ENCODE measurements at regions not wholly inside any gene's neighbourhood (a gene's known extent, or its start where the extent isn't known, plus 50 kb on each side); places are given as distances from the start of the nearest gene placed in this dataset.

DNA sequence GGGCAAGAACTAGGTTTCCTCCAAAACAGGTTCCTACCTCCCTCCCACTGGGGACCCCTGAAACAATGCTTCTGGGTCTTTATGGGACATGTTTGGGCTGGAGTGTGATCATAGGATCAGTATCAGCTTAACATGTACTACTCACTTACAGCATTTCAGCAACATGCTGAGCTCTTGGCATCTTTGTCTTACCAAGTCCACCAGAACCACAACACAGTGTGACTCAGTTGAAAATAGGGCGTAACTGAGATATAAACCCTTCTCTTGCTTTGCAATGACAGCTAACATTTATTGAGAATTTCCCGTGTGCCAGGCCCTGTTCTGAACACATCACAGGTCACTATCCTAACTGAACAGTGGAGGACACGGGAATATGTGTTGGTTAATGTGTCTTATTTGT is 218.5 kb upstream of the LNX1 start:
- no peak for DNase-seq

DNA sequence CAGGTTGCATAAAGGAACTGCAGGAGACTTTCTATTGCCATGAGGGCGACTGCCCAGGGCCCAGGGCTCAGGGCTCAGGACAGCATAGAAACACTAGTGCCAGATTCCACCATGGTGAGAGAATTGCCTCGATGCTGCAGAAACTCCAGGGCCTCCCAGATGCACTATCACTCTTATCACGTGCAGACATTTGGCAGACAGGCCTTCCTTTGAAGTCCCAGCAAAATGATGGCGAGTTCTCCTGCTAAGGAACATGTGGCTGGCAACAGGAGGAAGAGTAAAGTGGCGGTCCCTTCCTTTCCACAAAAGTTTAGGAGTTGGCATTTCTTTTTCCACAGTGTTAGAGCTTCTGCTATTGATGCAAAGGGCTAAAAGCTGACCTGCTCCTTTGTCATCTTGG is 214.0 kb upstream of the LNX1 start:
- DNase-seq, result no peak

DNA sequence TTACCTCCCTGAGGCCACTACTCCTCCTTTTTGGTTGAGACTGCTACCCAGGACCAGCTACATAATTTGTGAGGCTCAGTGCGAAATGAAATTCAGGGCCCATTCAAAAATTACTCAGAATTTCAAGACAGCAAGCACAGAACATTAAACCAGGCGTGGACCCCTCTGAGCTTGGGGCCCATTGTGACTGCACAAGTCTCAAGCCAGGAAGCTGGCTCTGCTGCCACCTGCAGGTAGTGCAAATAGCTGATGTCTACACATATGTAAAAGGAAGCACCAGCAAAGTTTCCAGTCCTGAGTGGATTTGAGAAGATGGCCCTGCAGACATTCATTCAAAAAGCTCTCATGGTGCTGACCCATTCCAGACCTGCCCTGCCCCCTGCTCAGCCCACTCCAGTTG is 213.4 kb upstream of the LNX1 start:
- DNase-seq, result peak; percentile 38 to 63

DNA sequence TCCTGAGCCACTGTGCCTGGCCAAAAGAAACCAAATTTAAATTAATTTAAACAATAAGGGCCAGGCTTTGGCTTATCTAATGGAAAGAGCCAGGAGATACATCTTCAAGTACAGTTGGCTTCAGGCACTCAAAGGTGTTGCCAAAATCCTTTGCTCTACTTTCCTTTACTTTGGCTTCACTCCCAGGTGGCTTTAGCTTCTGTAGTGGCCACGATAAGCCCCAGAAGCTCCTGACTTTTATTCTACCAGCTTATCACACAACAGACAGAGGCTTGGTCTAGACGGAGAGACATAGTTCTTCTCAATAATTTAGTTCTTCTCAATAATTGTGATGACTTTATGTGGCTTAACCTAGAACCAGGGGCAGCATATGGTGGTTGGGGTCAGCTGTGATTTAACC is 211.2 kb upstream of the LNX1 start:
- DNase-seq, result no peak

DNA sequence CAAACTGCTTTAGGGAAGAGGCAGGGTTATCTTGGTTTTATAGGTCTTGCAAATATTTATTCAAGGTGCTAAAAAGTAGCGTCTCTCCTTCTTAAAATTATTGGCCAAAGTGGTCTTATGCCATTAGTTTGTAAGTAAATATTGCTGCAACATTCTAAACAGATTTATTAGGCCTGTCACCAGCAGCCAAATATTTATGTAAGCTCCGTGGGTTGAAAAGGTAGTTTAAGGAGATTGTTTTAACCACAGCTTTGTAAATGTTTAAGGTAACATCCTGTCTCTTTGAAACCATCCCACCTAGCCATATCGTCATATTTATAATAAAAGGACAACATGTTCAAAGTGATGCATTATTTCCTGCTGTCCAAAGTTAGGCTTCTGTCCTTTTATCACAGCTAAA is 210.1 kb upstream of the LNX1 start:
- DNase-seq, result no peak

DNA sequence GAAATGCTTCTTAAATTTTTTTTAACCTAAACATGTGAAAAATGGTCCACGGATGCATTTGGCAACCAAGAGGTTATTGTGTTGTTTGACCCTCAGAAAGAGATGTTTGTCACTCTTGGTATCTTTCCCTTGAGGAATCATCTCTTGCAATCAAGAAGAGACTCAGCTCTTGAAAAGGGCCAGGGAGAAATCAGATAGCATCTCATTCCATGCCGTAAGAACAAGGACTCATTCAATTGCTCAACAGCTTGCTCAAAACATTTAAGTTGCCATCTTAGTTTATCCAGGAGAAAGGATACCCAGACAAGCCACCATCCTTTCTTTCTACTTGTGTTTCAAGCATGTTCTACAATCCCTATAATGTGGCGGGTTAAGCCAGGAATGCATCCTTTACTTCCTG is 209.5 kb upstream of the LNX1 start:
- DNase-seq, result no peak

DNA sequence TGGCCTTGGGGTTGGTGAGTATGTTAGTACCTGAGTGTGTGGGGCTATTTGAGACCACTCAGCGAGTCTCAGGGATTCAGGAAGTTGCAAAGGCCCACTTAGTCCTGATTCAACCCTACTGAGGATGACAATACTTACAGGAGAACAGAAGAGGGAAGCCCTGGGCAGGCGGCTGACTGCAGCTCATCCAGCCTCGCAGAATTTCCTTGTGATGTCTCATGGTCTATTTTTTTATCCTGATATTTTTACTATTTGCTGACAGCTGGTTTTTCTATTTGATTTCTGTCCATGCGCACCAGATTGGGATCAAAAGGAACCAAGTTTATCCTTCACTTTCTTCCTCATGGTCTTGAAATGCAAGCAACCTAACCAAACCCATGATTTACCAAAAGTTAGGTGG is 201.8 kb upstream of the LNX1 start:
- no peak for DNase-seq

DNA sequence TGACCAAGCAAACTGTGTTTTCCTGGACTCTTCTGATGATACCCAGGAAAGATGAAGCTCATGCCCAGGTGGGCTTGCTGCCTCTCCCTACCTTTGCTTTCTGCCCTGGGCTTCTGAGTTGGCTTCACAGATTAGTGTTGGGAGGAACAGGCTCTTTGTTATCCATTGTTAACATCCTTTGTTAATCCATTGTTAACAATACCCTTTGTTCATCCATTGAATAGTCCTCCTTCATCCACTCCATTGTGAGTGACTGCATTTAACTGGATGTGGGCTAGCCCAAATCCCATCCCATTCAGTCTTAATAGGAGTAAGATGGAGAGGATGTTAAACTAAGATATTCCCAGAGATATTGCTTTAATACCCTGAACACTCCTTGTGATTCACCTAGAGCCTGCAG is 199.0 kb upstream of the LNX1 start:
- DNase-seq, result no peak

DNA sequence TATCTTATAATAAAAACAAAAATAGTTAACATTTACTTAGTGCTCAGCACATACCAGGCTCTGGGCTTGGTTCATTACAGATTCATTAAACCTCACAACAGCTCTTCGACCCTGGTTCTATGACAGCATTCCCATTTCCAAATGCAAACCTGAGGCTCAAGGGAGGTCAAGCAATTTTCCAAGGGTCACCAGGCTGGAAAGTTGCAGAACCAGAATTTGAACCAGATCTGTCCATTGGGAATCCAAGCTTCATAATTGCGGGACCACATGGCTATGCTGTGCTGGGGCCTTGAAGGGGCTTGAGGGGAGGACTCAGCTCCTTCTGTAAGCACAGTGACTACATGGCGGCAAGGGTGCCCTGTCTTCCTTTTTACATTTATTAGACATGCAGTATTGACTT is 197.3 kb upstream of the LNX1 start:
- no peak for DNase-seq

DNA sequence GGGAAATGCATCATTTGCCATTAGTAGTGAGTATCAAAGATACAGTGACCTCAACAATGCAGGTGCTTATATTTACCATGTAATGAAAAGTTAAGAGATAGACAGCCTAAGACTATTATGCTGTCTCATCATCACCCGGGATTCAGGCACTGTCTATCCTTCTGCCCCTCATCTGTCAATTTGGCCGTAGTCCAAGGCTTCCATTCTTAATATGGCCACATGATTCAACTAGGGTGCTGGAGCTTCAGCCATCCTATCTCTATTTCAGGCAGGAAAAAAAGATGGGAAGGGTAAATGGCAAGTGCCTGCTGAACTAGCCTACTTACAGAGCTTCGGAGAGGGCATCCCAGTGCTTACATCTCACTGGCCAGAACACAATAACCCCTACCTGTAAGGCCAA is 196.7 kb upstream of the LNX1 start:
- DNase-seq, result no peak

DNA sequence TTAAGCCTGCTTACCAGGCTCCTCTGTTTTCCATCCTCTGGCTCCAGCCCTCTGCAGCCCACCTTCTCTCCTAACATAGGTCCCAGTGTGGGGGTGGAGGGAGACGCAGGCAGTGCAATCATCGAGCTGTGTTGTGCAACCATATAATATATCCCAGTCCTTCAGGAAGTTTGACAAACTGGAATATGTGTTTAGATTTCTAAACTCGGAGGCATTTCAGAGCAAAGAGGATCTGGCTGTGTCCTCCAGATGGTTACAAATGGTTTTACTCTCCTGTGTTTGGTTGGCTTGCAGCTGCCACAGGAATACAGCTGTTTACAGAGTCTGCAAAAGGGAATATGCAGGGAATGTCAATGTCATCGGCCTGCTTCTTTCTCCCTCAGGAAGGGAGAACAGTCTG is 195.3 kb upstream of the LNX1 start:
- no peak for DNase-seq

DNA sequence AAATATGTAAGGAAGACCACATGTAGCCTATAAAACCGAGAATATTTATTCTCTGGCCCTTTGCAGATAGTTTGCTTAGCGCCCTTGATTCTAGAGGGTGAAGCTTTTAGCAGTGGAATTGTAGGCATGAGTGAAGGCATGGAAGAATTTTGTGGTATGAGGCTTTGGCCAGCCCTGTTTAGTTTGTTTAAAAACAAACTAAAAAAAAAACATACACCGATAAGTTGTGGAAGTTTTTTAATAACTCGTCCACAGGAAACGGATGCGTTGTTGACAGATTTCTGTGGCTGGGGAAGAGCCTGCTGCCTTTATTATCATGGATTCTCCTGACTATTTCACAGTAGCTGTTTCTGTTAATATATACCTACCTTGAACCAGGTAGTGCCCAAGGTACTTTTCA is 194.7 kb upstream of the LNX1 start:
- DNase-seq, result no peak

DNA sequence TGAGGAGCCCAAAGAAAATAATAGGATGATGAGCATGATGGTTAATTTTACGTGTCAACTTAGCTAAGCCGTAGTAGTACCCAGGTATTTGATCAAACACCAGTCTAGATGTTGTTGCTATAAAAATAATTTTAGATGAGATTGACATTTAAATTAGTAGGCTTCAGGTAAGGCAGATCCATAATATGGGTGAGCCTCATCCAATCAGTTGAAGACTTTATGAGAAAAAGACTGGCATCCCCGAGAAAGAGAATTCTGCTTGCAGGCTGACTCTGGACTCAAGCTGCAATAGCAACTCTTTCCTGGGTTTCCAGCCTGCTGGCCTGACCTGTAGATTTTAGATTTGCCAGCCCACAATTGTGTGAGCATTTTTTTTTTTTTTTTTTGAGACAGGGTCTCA is 192.8 kb upstream of the LNX1 start:
- no peak for DNase-seq

DNA sequence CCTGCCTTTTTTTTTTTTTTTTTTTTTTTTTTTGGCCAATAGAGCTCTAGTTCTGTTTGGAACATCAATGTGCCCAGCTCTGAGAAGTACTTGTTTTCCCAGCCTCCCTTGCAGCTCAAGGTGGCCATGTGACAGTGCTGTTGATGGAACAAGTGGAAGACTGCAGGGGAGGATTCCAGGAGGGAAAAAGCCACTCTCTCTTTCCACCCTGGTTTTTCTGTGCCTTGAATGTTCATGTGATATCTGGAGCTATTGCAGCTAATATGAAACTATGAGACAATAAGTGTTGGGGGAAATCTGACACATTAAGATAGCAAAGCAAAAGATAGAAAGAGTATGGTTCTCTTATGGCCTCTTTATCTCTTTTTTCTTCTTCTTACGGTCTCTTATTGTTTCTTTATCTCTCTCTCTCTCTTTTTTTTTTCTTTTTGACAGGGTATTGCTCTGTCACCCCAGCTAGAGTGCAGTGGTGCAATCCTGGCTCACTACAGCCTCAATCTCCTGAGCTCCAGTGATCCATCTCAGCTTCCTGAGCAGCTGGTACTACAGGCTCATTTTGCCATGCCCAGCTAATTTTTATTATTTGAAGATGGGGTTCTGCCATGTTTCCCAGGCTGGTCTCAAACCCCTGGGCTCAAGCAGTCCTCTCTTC is 192.0 kb upstream of the LNX1 start:
- DNase-seq, result no peak

DNA sequence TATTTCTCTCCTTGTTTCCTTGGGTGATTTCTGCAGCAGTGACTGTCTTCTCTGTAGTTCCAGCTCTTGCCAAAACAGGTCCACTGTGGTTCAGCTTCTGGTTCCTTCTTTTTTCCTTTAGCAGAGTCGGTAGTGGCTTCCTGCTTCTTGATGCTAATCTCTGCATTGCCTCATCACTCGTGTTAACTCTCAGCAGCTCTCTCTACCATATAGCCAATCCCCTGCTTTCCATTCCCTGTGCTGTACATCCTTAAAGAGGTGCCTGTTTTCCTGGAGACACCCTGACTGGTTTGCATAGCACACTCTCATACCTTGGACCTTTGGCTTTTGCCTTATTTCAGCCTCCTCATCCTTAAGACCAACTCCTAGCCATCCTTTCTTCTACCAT is 191.2 kb upstream of the LNX1 start:
- DNase-seq, result no peak

DNA sequence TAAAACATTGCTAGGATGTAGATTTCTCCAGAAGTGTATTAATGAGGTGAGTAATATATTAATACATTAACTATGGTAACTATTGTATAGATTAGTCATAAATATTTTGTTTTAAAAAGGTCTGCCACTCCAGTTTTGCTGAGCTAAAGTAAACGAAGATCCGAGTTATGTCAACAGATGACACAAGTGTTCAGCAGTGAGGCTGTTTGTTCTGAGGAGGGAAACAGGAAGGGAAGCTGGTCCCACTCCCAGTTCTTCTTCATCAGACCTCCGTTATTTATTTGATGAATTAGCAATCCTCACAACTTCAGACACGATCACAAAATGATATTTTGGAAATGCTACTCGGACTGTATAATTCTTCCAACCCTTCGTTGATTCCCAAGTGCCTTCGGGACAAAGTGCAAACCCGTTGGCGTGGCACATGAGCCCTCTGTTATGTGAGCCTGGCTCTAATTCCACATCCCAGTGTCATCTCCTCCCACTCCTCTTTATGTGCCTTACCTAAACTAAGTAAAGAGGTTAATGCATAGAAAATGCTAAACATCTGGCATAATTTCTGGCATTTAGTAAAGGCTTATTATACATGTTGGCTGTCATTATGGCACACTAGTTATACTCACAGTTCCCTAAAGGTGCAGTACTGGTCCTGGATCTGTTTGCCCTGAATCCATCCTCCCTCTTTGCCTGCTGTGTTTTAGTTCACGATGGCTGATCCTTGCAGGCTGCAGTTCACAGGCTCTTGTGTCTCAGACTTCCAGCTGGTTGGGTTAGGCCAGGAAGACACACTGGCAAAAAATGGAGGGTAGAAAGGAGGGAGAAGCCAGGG is 190.6 kb upstream of the LNX1 start:
- DNase-seq, result peak in 1 of 2 experiments; percentile 13

DNA sequence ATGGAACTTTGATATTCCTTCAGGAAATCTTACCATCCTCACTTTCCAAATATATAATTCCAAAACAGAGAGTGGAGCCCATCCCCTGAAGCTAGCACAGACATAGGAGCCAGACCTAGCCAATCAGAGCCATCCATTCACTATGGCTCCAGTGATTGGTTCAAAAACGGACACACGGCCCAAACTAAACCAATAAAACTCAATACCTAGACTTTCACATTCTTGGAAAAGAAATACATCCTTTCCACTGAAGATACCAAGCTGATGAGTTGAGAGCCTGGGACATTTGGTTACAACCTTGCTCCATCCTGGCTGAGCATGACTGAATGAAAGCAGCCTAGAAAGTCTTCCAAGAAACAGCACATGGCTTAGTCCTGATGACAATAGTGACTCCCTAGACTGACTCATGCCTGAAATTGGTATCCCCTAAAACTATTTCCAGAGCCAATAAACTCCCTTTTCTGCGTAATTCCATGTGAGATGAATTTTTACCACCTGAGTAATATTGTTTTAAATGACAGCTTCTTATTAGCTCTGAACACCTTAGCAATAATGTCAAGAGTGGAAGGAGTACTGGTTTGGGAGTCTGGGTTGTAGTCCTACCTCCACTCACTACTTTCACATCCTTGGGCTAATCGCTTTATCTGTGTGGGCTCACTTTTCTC is 189.6 kb upstream of the LNX1 start:
- DNase-seq, result no peak

DNA sequence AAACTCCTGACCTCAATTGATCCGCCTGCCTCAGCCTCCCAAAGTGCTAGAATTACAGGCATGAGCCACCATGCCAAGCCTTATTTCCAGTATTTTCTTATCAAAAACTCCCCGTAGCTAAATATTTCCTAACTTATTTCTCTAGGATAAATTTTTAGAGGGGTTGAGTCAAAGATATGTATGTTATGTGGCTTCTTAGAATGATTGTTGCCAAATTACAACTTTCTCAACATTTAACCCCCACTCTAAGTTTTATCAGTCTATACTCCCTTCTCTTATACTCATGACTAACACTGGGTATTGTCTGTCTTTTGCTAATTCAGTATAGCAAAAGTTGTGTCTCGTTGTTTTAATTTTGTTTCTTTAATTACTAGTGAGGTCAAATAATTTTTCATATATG is 187.7 kb upstream of the LNX1 start:
- no peak for DNase-seq

DNA sequence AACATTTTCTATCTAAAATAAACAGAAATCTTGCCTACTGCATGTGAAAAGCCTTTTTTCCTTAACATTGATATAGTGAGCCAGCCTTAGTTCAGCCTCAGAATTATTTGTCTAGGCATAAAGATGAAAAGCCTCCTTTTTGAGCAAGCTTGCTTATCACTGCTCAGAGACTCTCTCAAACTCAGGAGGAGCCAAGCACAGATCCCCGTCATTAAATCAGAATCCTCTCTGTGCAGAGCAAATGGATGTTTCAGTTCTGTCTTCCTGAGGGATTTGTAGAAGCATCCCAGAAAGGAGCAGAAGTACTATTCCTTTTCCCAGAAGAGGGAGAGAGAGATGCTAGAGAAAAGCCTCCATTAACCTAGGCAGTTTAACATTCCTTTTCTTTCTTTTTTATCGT is 186.9 kb upstream of the LNX1 start:
- DNase-seq, result no peak

DNA sequence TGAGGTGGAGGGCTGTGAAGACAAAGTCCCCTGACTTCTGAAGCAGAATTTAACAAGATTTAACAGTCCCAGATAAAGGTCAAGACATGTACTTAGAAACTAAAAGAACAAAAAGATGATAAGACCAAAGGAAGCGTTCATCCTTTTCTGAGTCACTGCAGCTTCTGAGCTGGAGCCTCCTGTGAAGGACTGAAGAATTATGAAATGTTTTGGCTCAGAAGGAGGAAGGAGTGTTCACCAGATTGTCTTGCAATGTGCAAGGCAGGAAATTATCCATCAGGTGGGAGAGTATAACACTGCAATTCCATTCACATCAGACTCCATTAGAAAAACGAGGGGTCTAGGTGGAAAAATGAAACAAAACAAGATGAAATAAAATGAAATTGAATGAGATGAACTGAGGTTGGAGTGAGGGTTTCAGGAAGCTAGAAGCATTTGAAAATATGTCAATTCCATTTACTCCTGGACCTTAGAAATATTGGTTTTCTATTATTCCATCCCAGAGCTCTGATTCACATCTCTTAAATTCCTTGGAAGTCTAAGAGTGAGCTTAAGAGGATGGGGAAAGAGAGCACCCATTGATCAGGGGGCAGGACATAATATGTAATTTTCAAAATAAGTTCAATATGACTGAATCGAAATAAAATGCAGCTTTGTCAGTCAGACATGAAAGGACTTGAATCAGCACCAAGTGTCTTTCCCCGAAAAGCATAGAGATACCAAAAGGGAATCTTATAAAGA is 186.1 kb upstream of the LNX1 start:
- DNase-seq, result no peak

DNA sequence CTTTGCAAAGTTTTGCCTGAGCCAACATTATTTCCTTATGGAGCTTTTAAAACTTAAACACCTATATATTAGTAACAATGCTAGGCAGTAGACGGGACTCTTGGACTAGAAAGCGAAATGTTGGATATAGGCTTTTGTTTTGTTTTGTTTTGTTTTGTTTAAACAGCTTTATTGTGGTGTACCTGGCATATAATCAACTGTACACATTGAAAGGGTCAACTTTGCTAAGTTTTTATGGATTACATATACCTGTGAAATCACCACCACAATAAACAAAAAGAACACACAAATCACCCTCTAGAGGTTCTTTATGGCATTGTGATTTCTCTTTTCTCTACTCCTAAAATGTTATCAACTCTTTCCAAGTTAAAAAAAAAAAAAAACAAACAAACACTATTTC is 184.9 kb upstream of the LNX1 start:
- DNase-seq, result no peak

DNA sequence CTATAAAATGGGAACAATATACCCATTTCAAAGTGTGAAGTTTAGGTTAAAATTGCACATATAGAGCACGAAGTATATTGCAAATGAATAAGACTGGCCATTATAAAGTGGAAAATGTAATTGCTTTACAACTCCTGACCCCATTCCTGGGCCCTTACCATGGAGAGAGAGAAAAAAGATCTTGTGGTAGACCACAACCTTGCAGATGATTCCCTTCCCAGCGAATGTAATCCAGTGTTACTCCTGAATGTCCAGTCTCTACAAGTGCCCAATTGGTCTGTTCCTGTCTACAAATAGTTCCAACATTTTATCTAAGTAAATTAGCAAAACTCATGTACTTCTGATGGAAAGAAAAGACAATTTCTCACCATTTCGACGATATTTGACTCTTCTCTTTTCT is 184.1 kb upstream of the LNX1 start:
- no peak for DNase-seq

DNA sequence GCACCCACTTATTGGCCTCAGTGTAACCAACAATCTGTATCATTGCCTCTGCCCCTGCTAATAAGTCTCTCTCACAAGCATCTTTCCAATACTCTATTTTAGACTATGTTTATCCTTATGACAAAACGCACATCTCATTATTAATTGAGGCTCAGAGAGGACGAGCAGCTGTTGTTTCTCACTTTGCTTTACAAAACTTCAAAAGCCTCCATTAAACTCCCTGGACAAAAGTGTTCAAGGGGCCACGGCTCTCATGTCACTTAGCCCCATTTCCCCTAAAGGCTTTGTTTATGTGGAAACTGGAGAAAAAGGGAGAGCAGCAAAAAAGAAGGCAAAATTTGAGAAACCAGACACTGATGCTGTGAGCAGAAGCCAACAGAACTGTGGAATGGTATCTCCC is 180.0 kb upstream of the LNX1 start:
- DNase-seq, result no peak

DNA sequence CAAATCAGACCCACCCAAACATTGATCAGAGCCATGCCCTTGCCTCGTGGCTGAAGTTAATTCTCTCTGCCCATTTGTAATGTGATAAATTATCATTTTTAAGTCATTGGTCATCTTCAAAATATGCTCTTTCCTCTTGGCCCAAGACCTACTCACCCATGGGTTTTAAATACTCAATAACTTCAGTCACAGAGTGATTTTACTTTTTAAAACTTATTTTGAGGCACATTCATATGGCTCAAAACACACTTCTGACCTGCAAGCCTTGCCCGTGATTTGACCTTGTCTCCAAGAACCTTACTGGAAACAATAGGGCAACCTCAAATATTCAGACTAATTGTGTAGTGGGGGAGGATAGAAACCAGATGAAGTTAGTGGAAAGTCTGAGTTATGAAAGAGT is 176.2 kb upstream of the LNX1 start:
- DNase-seq, result no peak

Measured in NCI-H2081 (cell line).